ENCODE measurements at regions not wholly inside any gene's neighbourhood (a gene's known extent, or its start where the extent isn't known, plus 50 kb on each side); places are given as distances from the start of the nearest gene placed in this dataset.

- TF ChIP-seq MAX (IDR thresholded peaks at IDR 0.05) = no peak
- TF ChIP-seq ZBTB7A (IDR thresholded peaks at IDR 0.05; ENCODE audit: low read depth) = no peak
- TF ChIP-seq NFIC (IDR thresholded peaks at IDR 0.05) = no peak
- no peak for TF ChIP-seq RAD21 (IDR thresholded peaks at IDR 0.05; ENCODE audit: low read depth)
- no peak for TF ChIP-seq TCF12 (IDR thresholded peaks at IDR 0.05; ENCODE audit: low read depth)
- no peak for TF ChIP-seq CREB1 (IDR thresholded peaks at IDR 0.05; ENCODE audit: low read depth)
- no peak for TF ChIP-seq REST (IDR thresholded peaks at IDR 0.05; ENCODE audit: low read depth)
- no peak for TF ChIP-seq FOXM1 (IDR thresholded peaks at IDR 0.05; ENCODE audit: borderline replicate concordance, low read depth)
- no peak for TF ChIP-seq TAF1 (IDR thresholded peaks at IDR 0.05; ENCODE audit: low read depth)
- TF ChIP-seq EP300 (IDR thresholded peaks at IDR 0.05; ENCODE audit: borderline replicate concordance) = no peak
- no peak for TF ChIP-seq CEBPB (IDR thresholded peaks at IDR 0.05)
- no peak for TF ChIP-seq TEAD4 (IDR thresholded peaks at IDR 0.05)
Measured at GRCh38 chr6:6483733-6484132, 104.8 kb upstream of the LY86 start.

- TF ChIP-seq USF1 (IDR thresholded peaks at IDR 0.05) = no peak
- TF ChIP-seq EGR1 (IDR thresholded peaks at IDR 0.05) = no peak
- TF ChIP-seq EP300 (IDR thresholded peaks at IDR 0.05; ENCODE audit: borderline replicate concordance) = no peak
- TF ChIP-seq NFIC (IDR thresholded peaks at IDR 0.05) = no peak
- TF ChIP-seq CEBPB (IDR thresholded peaks at IDR 0.05) = no peak
- no peak for TF ChIP-seq CREB1 (IDR thresholded peaks at IDR 0.05; ENCODE audit: low read depth)
- no peak for TF ChIP-seq FOXM1 (IDR thresholded peaks at IDR 0.05; ENCODE audit: borderline replicate concordance, low read depth)
- no peak for TF ChIP-seq REST (IDR thresholded peaks at IDR 0.05; ENCODE audit: low read depth)
- TF ChIP-seq ZBTB7A (IDR thresholded peaks at IDR 0.05; ENCODE audit: low read depth) = no peak
- TF ChIP-seq RAD21 (IDR thresholded peaks at IDR 0.05; ENCODE audit: low read depth) = no peak
- TF ChIP-seq TEAD4 (IDR thresholded peaks at IDR 0.05) = no peak
- no peak for TF ChIP-seq MAX (IDR thresholded peaks at IDR 0.05)
- no peak for TF ChIP-seq TAF1 (IDR thresholded peaks at IDR 0.05; ENCODE audit: low read depth)
Measured at GRCh38 chr6:6484681-6485080, 103.8 kb upstream of the LY86 start.

- TF ChIP-seq REST (IDR thresholded peaks at IDR 0.05; ENCODE audit: low read depth) = no peak
- no peak for TF ChIP-seq TCF12 (IDR thresholded peaks at IDR 0.05; ENCODE audit: low read depth)
- no peak for TF ChIP-seq EP300 (IDR thresholded peaks at IDR 0.05; ENCODE audit: borderline replicate concordance)
- TF ChIP-seq EGR1 (IDR thresholded peaks at IDR 0.05) = no peak
- TF ChIP-seq MAX (IDR thresholded peaks at IDR 0.05) = no peak
- no peak for TF ChIP-seq USF1 (IDR thresholded peaks at IDR 0.05)
- no peak for TF ChIP-seq ZBTB7A (IDR thresholded peaks at IDR 0.05; ENCODE audit: low read depth)
- TF ChIP-seq RAD21 (IDR thresholded peaks at IDR 0.05; ENCODE audit: low read depth) = no peak
- TF ChIP-seq TAF1 (IDR thresholded peaks at IDR 0.05; ENCODE audit: low read depth) = no peak
Measured at GRCh38 chr6:6486595-6486994, 101.9 kb upstream of the LY86 start.

GRCh38 chr6:6491761-6492160 is 96.8 kb upstream of the LY86 start:
- TF ChIP-seq EP300 (IDR thresholded peaks at IDR 0.05; ENCODE audit: borderline replicate concordance) = no peak
- TF ChIP-seq MAX (IDR thresholded peaks at IDR 0.05) = no peak
- TF ChIP-seq REST (IDR thresholded peaks at IDR 0.05; ENCODE audit: low read depth) = no peak
- no peak for TF ChIP-seq RAD21 (IDR thresholded peaks at IDR 0.05; ENCODE audit: low read depth)
